Middle frontal gyrus (tissue), 1 donor: ENCODE measurements at regions not wholly inside any gene's neighbourhood (a gene's known extent, or its start where the extent isn't known, plus 50 kb on each side); places are given as distances from the start of the nearest gene placed in this dataset.
"Not testable (repeated sequence)": the region's sequence is repeated elsewhere in the genome, so short reads cannot be mapped to it uniquely, and the experiment has no call there.

Experiments
- DNase-seq: peaks from one replicate; pipeline ENCODE4 v3.0.0-alpha.2; 2015; ENCODE audit warnings: low spot score; ENCODE audit errors: extremely low spot score

DNA sequence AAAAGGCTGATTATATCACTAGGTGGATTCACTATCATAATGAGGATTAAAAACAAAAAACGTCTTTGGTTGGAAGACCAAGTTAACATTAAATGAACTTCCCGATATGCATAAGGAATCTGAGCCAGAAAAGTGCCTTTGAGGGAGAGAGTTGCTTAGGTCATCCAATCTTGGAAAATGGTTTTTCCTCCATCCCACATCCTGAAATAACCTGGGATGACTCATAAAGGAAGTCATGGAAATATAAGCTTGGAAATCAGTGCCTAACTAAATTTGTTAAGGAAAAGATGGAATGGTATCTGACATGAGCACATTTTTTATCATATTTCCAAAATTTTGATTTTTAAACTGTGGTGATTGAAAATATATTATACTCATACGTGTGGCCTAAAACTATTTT lies 66.0 kb downstream of the KBTBD8 start:
- no peak for DNase-seq

GRCh38 chr3:67067251-67067650 lies 69.1 kb downstream of the KBTBD8 start:
- no peak for DNase-seq

DNA sequence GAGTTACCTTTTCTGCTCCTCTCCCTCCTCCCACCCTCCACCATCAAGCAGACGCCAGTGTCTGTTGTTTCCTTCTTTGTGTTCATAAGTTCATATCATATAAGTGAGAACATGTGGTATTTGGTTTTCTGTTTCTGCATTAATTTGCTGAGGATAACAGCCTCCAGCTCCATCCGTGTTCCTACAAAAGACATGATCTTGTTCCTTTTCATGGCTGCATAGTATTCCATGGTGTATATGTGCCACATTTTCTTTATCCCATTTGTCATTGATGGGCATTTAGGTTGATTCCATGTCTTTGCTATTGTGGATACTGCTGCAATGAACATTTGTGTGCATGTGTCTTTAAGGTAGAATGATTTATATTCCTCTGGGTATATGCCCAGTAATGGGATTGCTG lies 74.5 kb downstream of the KBTBD8 start:
- not testable (repeated sequence) for DNase-seq

DNA sequence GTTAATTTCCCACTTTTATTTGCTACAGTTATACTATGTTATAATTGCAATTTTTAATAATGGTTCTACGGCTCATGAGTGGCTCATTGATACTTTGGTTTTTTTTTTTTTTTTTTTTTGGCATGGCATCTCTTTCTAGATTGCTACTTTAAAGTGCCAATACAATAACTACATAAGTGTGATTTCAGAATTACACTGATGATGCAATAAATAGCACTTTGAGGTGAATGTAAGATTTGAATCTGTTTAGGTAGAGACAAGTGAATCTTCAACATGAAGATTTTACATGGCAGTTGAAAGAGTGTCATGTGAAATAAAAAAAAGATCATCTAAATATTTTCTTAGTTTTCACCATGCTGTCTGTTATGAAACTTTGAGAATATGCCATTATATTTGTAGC lies 75.7 kb downstream of the KBTBD8 start:
- DNase-seq: no peak

- DNase-seq: no peak
Observed at GRCh38 chr3:67075295-67075694, 77.2 kb downstream of the KBTBD8 start.

GRCh38 chr3:67076607-67077006 lies 78.5 kb downstream of the KBTBD8 start:
- no peak for DNase-seq

GRCh38 chr3:67077656-67078055 lies 79.5 kb downstream of the KBTBD8 start:
- no peak for DNase-seq

- DNase-seq: no peak
Observed at GRCh38 chr3:67082533-67083024, 84.5 kb downstream of the KBTBD8 start.

DNA sequence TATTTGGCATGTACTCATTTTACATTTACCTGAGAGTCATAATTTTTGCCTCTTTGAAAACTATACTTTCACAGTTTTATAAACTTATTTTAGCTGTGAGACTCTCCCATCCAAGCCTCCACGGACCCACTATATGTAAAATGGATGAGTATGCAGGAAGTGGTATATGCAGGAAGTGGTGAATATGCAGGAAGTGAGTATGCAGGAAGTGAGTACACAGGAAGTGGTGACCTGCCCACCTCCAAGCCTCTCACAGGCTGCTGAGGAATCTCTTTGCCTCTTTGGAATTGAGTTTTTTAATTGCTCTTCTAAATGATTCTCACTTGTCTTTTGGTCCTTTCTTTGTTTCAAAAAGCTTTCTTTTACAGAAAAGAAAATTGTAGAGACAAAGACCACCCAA lies 85.2 kb downstream of the KBTBD8 start:
- no peak for DNase-seq

DNA sequence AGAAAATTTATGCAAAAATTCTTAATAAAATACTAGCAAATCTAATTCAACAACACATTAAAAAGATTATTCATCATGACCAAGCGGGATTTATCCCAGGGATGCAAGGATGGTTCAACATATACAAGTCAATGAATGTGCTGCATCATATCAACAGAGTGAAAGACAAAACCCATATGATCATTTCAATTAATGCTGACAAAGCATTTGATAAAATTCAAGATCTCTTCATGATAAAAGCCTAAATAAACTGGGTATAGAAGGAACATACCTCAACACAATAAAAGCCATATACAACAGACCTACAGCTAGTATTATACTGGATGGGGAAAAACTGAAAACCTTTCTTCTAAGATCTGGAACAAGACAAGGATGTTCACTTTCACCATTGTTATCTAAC lies 89.7 kb downstream of the KBTBD8 start:
- DNase-seq: no peak

GRCh38 chr3:67090474-67090873 lies 92.4 kb downstream of the KBTBD8 start:
- DNase-seq: no peak

- DNase-seq: no peak
Observed at GRCh38 chr3:67093305-67093704, 95.2 kb downstream of the KBTBD8 start.

DNA sequence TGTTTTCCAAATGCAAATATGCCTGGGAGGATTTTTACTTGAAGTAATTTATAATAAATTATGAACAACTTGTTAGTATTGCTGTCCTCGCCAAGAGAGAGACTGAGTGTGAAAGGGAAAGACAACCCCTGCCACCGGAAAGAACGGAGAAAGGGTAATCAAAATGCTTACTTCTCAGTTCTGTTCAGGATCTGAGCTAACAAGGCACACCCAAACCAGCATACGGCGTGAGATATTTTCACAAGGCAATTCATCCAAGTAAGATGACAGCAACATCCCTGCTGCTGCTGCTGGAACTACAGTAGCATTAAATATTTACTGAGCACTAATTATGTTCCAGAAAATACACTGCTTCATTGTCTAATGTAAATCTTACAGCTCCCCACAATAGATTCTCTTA lies 96.1 kb downstream of the KBTBD8 start:
- no peak for DNase-seq

DNA sequence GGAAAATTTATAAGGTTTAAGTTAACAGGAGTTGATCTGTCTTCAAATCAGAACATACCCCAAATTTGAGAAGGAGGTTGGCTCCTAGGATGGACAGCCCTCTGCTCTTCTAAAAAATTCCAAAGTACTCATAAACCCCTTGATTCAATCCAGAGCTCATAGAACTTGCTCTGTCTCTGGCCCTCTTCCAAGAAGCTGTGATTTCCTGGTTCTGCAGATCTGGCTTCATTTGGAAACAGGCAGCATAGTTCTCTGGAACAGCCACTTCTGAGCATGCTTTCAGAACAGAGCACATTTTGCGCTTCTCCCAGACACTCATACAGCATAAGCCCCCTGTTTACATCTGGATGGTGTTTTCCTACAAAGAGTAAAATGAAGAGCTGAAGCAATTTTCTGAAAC lies 96.7 kb downstream of the KBTBD8 start:
- DNase-seq: no peak

GRCh38 chr3:67104388-67104787 lies 106.3 kb downstream of the KBTBD8 start:
- DNase-seq: no peak

DNA sequence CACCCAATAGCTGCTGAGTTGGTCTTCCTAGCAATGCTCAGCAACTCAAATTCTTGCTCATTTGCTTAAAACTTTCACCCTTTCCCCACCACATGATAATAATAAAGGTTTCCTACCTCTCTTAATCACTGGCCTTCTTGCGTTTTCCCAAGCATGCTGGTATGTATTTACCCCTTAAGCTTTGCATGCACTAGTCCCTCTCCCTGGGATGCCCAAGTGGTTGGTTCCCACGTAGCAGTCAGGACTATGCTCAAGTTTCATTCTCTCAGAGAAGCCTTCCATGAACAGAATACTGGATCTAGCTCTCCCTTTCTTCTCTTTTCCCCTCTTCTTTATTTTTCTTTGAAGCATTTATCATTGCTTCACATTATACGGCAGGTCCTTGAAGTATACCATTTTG lies 108.8 kb downstream of the KBTBD8 start:
- DNase-seq: no peak

GRCh38 chr3:67109651-67110204 lies 111.6 kb downstream of the KBTBD8 start:
- peak; percentile 73 for DNase-seq

DNA sequence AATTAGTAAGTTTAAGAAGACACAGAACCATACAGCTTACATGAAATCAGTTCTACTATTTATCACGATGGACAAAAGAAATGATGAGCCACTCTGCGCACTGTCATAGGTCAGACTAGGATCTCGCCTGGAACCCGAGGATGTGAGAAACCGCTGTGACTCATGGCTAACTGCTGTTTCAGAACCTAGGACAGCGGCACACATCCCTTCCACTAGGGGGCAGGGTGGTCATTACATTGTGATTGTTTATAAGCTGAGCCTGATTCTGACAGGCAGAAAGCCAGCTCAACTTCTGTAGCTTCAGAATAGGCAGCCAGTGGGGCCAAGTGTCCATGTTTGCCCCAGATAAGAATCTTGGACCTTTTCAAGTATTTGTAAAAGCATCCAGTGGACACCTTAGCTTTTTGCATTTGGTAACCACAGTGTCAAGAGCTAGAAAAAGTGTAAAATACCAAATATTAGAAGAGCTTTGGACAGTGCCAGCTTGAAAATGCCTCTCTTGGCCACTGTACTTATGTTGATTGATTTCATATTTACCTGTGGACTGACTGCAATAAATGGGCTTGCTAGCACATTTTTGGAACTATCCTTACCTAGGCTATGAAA lies 115.8 kb downstream of the KBTBD8 start:
- peak; percentile 77 for DNase-seq

GRCh38 chr3:67118122-67118521 lies 120.0 kb downstream of the KBTBD8 start:
- DNase-seq: no peak

GRCh38 chr3:67118635-67119034 lies 120.5 kb downstream of the KBTBD8 start:
- no peak for DNase-seq

DNA sequence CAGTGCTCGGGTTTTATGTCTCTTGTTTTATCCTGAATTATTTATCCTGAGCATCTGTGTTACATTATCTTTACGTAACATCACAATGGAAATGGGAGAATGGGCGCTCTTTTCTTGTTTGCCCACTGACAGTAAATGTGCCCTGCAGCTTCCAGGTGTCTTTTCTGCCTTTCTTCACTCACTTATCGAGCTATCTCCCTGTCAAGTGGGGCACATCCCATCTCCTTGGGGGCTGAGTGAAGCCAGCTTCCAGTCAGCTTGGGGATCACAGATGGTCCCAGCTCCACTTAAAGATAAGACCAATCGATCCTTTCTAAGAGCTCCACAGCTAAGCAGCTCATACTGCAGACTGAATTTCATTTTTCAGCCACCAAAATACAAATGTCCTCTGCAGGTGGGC lies 125.8 kb downstream of the KBTBD8 start:
- DNase-seq: no peak

- DNase-seq: no peak
Observed at GRCh38 chr3:67127254-67127653, 129.1 kb downstream of the KBTBD8 start.

DNA sequence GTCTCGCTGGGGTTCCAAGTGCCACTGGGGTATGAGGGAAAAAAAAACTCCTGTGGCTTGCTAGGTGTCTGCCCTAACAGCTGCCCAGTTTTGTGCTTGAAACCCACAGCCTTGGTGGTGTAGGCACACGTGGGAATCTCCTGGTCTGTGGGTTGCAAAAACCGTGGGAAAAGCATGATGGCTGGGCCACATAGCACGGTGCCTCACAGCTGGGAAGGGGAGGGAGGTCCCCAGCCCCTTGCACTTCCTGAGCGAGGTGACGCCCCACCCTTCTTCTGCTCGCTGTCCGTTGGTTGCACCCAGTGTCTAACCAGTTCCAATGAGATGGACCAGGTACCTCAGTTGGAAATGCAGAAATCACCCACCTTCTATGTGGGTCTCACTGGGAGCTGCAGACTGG lies 144.3 kb downstream of the KBTBD8 start:
- no peak for DNase-seq

GRCh38 chr3:67145738-67146137 lies 147.6 kb downstream of the KBTBD8 start:
- no peak for DNase-seq
